Neural progenitor cell (in vitro differentiated cells): ENCODE measurements at regions not wholly inside any gene's neighbourhood (a gene's known extent, or its start where the extent isn't known, plus 50 kb on each side); places are given as distances from the start of the nearest gene placed in this dataset.

Experiments used
- CTCF ChIP-seq: fragments of 200-600 bp; sonication (generic); IDR thresholded peaks from 2 replicates; pipeline ENCODE4 v1.5.1; 2017; ENCODE audit warnings: antibody characterized with exemption, mild to moderate bottlenecking
- EZH2 ChIP-seq: fragments of 200-600 bp; sonication (generic); IDR thresholded peaks from 2 replicates; pipeline ENCODE4 v1.6.1; 2017; ENCODE audit warnings: antibody characterized with exemption, mild to moderate bottlenecking, moderate library complexity
- EZH2phosphoT487 ChIP-seq: fragments of 200-600 bp; sonication (generic); IDR thresholded peaks from 2 replicates; pipeline ENCODE4 v1.6.1; 2017; ENCODE audit warnings: antibody characterized with exemption

GRCh38 chr3:194077602-194078001, 58.3 kb upstream of the HES1 start:
- TF ChIP-seq CTCF (no peak), EZH2phosphoT487 (no peak), EZH2 (no peak)
